Breast epithelium (tissue), 3 donors: ENCODE measurements at regions not wholly inside any gene's neighbourhood (a gene's known extent, or its start where the extent isn't known, plus 50 kb on each side); places are given as distances from the start of the nearest gene placed in this dataset.

Experiments
- POLR2A ChIP-seq: fragments of 450-650 bp; IDR thresholded peaks from one replicate; pipeline ENCODE4 v1.6.1; 2016; ENCODE audit warnings: antibody characterized with exemption, mild to moderate bottlenecking, moderate library complexity
- POLR2AphosphoS5 ChIP-seq, 3 donors: sonication (generic); formaldehyde crosslinking; IDR thresholded peaks; one replicate each; pipeline ENCODE4 v1.6.1; 2017; ENCODE audit warnings: antibody characterized with exemption in 3 of 3
- TF ChIP-seq, protein P1 (sequence below), 3 donors: fragments of 450-650 bp; IDR thresholded peaks; one replicate each; pipeline ENCODE4 v1.5.1; 2016 to 2017; ENCODE audit warnings: antibody characterized with exemption in 3 of 3, mild to moderate bottlenecking in 3 of 3, moderate library complexity in 3 of 3

DNA sequence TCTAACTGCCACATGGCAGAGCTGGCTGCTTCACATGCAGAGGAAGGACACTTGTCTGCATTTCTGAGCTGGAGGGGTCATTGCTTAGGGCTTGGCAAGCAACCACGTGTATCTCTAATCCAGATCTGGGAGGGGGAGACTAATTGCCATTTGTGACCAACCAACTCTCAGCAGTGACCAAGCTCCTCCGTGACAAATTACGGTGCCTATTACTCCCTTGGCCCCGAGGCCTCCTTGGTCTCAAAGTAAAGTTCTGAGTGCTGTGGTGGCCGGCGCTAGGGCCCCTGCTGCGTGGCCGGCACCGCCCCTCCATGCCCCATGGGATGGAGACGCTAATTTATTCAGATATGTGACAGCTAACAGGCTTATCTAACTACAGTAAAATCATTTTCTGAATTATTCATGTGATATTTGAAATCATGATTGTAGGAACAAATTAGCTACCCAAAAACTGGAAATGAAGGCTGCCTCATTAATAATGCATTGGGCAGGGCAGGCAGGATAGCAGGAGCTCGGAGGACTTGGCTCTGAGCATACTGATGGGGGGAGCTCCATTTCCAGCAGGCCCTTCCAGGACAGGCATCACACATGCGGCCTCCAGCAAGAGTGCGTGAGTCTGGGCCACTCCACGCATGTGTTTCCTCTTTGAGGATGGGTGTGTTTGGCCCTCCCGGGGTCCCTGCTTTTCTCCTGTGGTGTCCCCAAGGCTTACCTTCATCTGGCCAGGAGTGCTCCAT, 67.7 kb downstream of the C5orf15 start:
- TF ChIP-seq, protein P1, sequence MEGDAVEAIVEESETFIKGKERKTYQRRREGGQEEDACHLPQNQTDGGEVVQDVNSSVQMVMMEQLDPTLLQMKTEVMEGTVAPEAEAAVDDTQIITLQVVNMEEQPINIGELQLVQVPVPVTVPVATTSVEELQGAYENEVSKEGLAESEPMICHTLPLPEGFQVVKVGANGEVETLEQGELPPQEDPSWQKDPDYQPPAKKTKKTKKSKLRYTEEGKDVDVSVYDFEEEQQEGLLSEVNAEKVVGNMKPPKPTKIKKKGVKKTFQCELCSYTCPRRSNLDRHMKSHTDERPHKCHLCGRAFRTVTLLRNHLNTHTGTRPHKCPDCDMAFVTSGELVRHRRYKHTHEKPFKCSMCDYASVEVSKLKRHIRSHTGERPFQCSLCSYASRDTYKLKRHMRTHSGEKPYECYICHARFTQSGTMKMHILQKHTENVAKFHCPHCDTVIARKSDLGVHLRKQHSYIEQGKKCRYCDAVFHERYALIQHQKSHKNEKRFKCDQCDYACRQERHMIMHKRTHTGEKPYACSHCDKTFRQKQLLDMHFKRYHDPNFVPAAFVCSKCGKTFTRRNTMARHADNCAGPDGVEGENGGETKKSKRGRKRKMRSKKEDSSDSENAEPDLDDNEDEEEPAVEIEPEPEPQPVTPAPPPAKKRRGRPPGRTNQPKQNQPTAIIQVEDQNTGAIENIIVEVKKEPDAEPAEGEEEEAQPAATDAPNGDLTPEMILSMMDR (IDR thresholded peaks at IDR 0.05), result no peak
- no peak for TF ChIP-seq POLR2AphosphoS5 (IDR thresholded peaks at IDR 0.05)
- no peak for TF ChIP-seq POLR2A
